KMS-11 (cell line): ENCODE measurements at regions not wholly inside any gene's neighbourhood (a gene's known extent, or its start where the extent isn't known, plus 50 kb on each side); places are given as distances from the start of the nearest gene placed in this dataset.

Source experiments
- H2AFZ ChIP-seq: fragments of 200-600 bp; sonication (generic); 2 replicates; pipeline ENCODE4 v1.6.1; 2016; ENCODE audit warnings: antibody characterized with exemption, mixed run types, low read depth
- H3K27ac ChIP-seq: fragments of 200-600 bp; sonication (generic); 2 replicates; pipeline ENCODE4 v1.6.1; 2016; ENCODE audit warnings: mild to moderate bottlenecking, mixed run types
- H3K27me3 ChIP-seq: fragments of 200-600 bp; sonication (generic); 2 replicates; pipeline ENCODE4 v1.6.1; 2017; ENCODE audit warnings: mild to moderate bottlenecking, low read depth, mixed run types, moderate library complexity; ENCODE audit not compliant: insufficient read depth
- H3K36me3 ChIP-seq: fragments of 200-600 bp; sonication (generic); 2 replicates; pipeline ENCODE4 v1.6.1; 2017; ENCODE audit warnings: mild to moderate bottlenecking, mixed run types; ENCODE audit not compliant: insufficient read depth
- H3K4me1 ChIP-seq: fragments of 200-600 bp; sonication (generic); 2 replicates; pipeline ENCODE4 v1.6.1; 2016; ENCODE audit warnings: mild to moderate bottlenecking, low read depth, mixed run types; ENCODE audit not compliant: poor library complexity, severe bottlenecking
- H3K4me2 ChIP-seq: fragments of 200-600 bp; sonication (generic); 2 replicates; pipeline ENCODE4 v1.7.0; 2016; ENCODE audit warnings: mild to moderate bottlenecking, mixed run types
- H3K4me3 ChIP-seq: fragments of 200-600 bp; sonication (generic); IDR thresholded peaks from 2 replicates; pipeline ENCODE4 v1.6.1; 2017; ENCODE audit warnings: low read depth, low read length, mixed read lengths; ENCODE audit not compliant: insufficient read depth
- H3K79me2 ChIP-seq: fragments of 200-600 bp; sonication (generic); 2 replicates; pipeline ENCODE4 v1.6.1; 2016; ENCODE audit warnings: low read depth, mixed run types; ENCODE audit not compliant: insufficient read depth
- H3K9ac ChIP-seq: fragments of 200-600 bp; sonication (generic); 2 replicates; pipeline ENCODE4 v1.6.1; 2016; ENCODE audit warnings: mild to moderate bottlenecking, mixed run types
- H4K20me1 ChIP-seq: fragments of 200-600 bp; sonication (generic); 2 replicates; pipeline ENCODE4 v1.6.1; 2016; ENCODE audit warnings: mild to moderate bottlenecking, mixed run types; ENCODE audit not compliant: insufficient read depth
- TF ChIP-seq, protein P1 (sequence below): fragments of 200-600 bp; sonication (generic); conservative IDR thresholded peaks from 2 replicates; pipeline ENCODE4 v1.6.1; 2017; ENCODE audit warnings: low read depth, mild to moderate bottlenecking, antibody characterized with exemption, low read length, moderate library complexity, mixed read lengths

DNA sequence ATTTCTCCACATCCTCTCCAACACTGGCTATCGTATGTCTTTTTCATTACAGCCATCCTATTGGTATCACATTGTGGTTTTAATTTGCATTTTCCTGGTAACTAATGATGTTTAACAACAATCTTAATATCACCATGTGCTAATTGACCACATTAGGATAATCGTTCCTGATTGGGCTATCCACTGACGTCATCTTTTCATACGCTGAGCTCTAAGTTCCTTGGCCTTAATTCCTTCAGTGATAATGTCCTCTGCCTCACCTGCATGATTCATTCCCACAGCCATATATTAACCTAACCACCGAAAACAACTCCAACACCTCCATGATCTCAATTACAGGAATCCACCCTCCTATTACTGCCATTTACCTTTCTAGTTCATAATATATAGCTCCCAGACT is 547.9 kb upstream of the BRINP1 start:
- H3K27me3 ChIP-seq, result no peaks in the 10 kb centered on the region
- H3K36me3 ChIP-seq, result no peaks in the 10 kb centered on the region
- TF ChIP-seq, protein P1, sequence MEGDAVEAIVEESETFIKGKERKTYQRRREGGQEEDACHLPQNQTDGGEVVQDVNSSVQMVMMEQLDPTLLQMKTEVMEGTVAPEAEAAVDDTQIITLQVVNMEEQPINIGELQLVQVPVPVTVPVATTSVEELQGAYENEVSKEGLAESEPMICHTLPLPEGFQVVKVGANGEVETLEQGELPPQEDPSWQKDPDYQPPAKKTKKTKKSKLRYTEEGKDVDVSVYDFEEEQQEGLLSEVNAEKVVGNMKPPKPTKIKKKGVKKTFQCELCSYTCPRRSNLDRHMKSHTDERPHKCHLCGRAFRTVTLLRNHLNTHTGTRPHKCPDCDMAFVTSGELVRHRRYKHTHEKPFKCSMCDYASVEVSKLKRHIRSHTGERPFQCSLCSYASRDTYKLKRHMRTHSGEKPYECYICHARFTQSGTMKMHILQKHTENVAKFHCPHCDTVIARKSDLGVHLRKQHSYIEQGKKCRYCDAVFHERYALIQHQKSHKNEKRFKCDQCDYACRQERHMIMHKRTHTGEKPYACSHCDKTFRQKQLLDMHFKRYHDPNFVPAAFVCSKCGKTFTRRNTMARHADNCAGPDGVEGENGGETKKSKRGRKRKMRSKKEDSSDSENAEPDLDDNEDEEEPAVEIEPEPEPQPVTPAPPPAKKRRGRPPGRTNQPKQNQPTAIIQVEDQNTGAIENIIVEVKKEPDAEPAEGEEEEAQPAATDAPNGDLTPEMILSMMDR, result no peak
- H3K79me2 ChIP-seq, result no peaks in the 10 kb centered on the region
- H3K9ac ChIP-seq, result no peak overlapping the region
- no peak overlapping the region for H3K4me2 ChIP-seq
- H3K4me1 ChIP-seq, result no peaks in the 10 kb centered on the region
- no peak overlapping the region for H2AFZ ChIP-seq
- no peaks in the 10 kb centered on the region for H4K20me1 ChIP-seq
- no peak overlapping the region for H3K4me3 ChIP-seq
- no peak overlapping the region for H3K27ac ChIP-seq

DNA sequence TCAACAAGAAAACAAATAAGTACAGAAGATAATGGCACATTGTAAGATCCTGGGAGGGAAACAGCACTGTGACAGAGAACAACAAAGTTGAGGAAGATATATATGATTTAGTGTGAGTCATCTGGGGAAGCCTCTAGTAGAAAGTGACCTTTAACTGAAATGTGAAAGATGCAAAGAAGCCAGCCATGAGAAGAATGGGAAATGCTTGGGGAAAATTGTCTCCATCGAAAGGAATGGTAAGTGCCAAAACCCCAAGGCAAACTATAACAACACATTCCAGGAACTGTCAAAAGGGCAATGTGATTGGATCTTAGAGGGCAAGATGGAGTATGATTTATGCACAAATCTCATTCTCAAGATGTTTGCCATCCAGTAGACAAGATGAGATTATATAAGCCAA is 537.8 kb upstream of the BRINP1 start:
- Histone ChIP-seq H2AFZ (no peak overlapping the region), H3K36me3 (no peaks in the 10 kb centered on the region), H3K4me2 (no peak overlapping the region), H3K79me2 (no peaks in the 10 kb centered on the region), H3K4me3 (no peak overlapping the region), H3K4me1 (no peaks in the 10 kb centered on the region), H3K27ac (no peak overlapping the region), H4K20me1 (no peaks in the 10 kb centered on the region), H3K9ac (no peak overlapping the region), H3K27me3 (no peaks in the 10 kb centered on the region)
- TF ChIP-seq, protein P1, result no peak

DNA sequence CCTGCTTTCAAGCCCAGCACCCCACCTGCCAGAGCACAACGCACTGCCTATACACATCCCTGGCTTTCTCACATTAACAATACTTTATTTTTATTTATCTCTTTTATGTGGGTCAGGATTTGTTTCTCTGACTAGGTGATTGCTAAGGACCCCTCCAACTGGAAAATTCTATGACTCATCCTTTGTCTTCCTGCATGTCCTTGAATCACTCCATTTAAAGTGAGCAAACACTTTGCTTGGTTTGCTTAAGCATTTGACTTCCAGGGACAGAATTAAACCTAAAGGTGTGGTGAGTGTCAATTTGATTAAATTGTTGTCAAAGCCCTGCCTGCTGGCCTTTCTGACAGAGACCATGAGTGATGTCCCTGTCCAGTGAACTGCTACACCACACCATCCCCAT is 536.5 kb upstream of the BRINP1 start:
- no peaks in the 10 kb centered on the region for H4K20me1 ChIP-seq
- no peak overlapping the region for H3K4me3 ChIP-seq
- no peak overlapping the region for H3K27ac ChIP-seq
- TF ChIP-seq, protein P1, result no peak
- H3K36me3 ChIP-seq, result no peaks in the 10 kb centered on the region
- no peaks in the 10 kb centered on the region for H3K79me2 ChIP-seq
- H2AFZ ChIP-seq, result no peak overlapping the region
- no peak overlapping the region for H3K9ac ChIP-seq
- H3K27me3 ChIP-seq, result no peaks in the 10 kb centered on the region
- no peaks in the 10 kb centered on the region for H3K4me1 ChIP-seq
- no peak overlapping the region for H3K4me2 ChIP-seq

DNA sequence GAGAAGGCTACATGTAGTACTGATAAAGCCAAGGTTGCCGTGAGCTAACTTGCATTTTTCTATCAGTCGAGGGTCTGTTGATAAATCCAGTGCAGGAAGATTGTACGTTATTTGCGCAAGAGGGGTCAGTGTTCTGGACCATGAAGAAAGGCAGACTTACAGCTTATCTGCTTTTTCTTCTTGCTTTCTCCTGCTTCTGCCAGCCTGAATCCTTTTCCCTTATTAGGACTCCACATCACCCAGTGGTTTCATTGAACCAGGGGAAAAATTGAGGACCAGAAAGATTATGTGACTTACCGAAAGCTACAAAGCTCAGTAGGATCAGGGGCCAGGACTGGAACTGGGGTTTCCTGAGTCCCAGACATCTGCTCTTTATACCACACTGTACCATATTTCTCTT is 534.6 kb upstream of the BRINP1 start:
- no peaks in the 10 kb centered on the region for H3K27me3 ChIP-seq
- H4K20me1 ChIP-seq, result no peaks in the 10 kb centered on the region
- H2AFZ ChIP-seq, result no peak overlapping the region

More for the DNA sequence above, 534.6 kb upstream of the BRINP1 start:
- TF ChIP-seq, protein P1, result no peak
- Histone ChIP-seq H3K79me2 (no peaks in the 10 kb centered on the region), H3K4me3 (no peak overlapping the region), H3K27ac (no peak overlapping the region), H3K36me3 (no peaks in the 10 kb centered on the region), H3K9ac (no peak overlapping the region), H3K4me2 (no peak overlapping the region), H3K4me1 (no peaks in the 10 kb centered on the region)
